HCT116 (cell line): ENCODE measurements at regions not wholly inside any gene's neighbourhood (a gene's known extent, or its start where the extent isn't known, plus 50 kb on each side); places are given as distances from the start of the nearest gene placed in this dataset.

ENCODE experiments used
- POLR2A ChIP-seq: IDR thresholded peaks from 2 replicates; pipeline ENCODE4 v1.7.0; 2011; ENCODE audit warnings: borderline replicate concordance; ENCODE audit not compliant: insufficient read depth, insufficient read length; ENCODE audit errors: extremely low read depth
- RAD21 ChIP-seq: IDR thresholded peaks from 2 replicates; pipeline ENCODE4 v1.6.1; 2012; ENCODE audit warnings: low read depth, mild to moderate bottlenecking
- YY1 ChIP-seq: IDR thresholded peaks from 2 replicates; pipeline ENCODE4 v1.6.1; 2011; ENCODE audit warnings: low read length, low read depth, moderate library complexity, mild to moderate bottlenecking; ENCODE audit not compliant: insufficient replicate concordance; ENCODE audit errors: extremely low read depth
- TF ChIP-seq, protein P1 (sequence below), 3 experiments: fragments of 200-600 bp in 1 of 3; sonication (generic) in 1 of 3; IDR thresholded peaks in 2 of 3; conservative IDR thresholded peaks in 1 of 3; 2 replicates each; pipeline ENCODE4 v1.5.1; 2012 to 2017; ENCODE audit warnings: low read depth in 2 of 3, low read length in 2 of 3, antibody characterized with exemption in 1 of 3, borderline replicate concordance in 1 of 3, control low read depth in 1 of 3, mild to moderate bottlenecking in 1 of 3, mixed read lengths in 1 of 3, mixed run types in 1 of 3, moderate library complexity in 1 of 3; ENCODE audit not compliant: insufficient read depth in 1 of 3
- TF ChIP-seq, protein P2 (sequence below): IDR thresholded peaks from 2 replicates; pipeline ENCODE4 v1.6.1; 2012

DNA sequence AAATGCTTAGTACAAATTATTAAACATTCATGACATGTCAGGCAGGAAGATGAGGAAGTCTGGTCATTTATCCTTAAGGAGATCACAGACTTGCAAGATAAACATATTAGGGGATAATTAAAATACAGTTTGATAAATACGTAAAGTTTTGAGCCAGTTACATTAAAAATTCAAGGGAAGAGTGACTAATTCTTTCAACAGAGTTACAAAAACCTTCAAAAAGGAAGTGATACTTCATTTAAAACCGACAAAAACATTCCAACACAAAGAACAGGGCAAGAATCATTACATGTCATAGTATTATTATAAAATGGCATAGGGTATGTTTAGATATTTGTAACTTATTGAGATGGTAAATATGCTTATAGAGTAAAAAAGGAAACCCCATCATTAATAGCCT, 636.0 kb downstream of the NR4A2 start:
- TF ChIP-seq YY1 (no peak), POLR2A (no peak), RAD21 (no peak)
- TF ChIP-seq, protein P1, sequence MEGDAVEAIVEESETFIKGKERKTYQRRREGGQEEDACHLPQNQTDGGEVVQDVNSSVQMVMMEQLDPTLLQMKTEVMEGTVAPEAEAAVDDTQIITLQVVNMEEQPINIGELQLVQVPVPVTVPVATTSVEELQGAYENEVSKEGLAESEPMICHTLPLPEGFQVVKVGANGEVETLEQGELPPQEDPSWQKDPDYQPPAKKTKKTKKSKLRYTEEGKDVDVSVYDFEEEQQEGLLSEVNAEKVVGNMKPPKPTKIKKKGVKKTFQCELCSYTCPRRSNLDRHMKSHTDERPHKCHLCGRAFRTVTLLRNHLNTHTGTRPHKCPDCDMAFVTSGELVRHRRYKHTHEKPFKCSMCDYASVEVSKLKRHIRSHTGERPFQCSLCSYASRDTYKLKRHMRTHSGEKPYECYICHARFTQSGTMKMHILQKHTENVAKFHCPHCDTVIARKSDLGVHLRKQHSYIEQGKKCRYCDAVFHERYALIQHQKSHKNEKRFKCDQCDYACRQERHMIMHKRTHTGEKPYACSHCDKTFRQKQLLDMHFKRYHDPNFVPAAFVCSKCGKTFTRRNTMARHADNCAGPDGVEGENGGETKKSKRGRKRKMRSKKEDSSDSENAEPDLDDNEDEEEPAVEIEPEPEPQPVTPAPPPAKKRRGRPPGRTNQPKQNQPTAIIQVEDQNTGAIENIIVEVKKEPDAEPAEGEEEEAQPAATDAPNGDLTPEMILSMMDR (IDR thresholded peaks at IDR 0.05 in 2 of 3, conservative IDR thresholded peaks at IDR 0.05 in 1 of 3; ENCODE audit: borderline replicate concordance in 1 of 3, insufficient read depth in 1 of 3, low read depth in 2 of 3, low read length in 2 of 3) = no peak
- TF ChIP-seq, protein P2, sequence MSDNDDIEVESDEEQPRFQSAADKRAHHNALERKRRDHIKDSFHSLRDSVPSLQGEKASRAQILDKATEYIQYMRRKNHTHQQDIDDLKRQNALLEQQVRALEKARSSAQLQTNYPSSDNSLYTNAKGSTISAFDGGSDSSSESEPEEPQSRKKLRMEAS = no peak
